ENCODE measurements at regions not wholly inside any gene's neighbourhood (a gene's known extent, or its start where the extent isn't known, plus 50 kb on each side); places are given as distances from the start of the nearest gene placed in this dataset.
"Not testable (repeated sequence)": the region's sequence is repeated elsewhere in the genome, so short reads cannot be mapped to it uniquely, and the experiment has no call there.

DNA sequence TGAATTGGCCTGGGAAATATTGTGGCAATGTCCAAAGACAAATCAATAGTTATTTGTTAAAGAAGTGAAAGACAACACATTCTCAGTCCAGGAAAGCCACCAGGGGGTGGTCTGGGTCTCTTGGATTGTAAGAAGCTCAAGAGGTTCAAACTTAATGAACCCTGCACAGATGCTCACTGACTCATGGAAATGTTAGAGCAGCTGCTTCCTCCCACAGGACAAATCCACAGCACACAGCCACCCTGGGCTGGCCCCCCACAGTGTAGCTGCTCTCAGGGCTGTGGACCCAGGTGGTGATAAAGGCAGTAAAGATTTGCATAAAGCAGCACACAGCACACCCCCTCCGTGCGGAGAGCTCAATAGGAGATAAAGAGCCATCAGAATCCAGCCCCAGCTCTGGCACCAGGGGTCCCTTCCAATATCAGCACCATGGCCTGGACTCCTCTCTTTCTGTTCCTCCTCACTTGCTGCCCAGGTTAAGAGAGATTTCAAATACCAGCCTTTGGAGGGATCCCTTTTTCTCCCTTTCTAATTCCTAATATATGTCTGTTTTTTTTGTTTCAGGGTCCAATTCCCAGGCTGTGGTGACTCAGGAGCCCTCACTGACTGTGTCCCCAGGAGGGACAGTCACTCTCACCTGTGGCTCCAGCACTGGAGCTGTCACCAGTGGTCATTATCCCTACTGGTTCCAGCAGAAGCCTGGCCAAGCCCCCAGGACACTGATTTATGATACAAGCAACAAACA lies 124.8 kb downstream of the VPREB1 start:
- intact Hi-C loops (cut with DNase I); DNase-seq (ENCODE audit: low spot score): not testable (repeated sequence)

DNA sequence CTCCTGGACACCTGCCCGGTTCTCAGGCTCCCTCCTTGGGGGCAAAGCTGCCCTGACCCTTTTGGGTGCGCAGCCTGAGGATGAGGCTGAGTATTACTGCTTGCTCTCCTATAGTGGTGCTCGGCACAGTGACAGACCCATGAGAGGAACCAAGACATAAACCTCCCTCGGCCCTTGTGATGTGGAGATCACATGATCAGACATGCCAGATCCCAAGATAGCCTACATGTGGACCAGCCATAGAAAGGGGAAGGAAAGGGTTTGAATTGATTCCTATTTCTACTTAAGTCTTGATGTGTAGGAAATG lies 125.3 kb downstream of the VPREB1 start:
- intact Hi-C loops (cut with DNase I) = no loop called here
- DNase-seq (ENCODE audit: low spot score) = no peak

DNA sequence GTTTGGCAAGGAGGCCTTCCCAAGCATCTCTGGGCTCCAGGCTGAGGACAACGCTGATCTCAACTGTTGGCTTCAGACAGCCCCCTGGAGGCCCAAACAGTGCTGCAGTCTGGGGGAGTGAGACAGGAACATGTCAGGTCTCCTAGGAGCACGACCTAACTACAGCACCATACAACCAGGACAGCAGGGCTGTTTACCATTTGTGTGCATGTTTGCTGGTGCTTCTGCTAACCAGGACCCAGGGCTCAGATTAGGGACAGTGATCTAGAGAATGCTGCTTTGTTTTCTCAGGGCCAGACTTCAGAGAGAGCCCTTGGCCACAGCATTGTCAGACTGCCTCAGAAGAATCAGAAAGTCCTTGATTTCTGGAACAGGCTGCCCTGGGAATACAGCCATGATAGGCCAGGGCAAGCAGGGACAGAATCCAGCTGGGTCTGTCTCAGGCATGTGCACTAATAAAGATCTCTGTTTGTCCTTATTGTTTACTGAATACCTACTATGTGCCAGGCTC lies 126.5 kb downstream of the VPREB1 start:
- DNase-seq (ENCODE audit: low spot score) = no peak
- intact Hi-C loops (cut with DNase I) = no loop called here

DNA sequence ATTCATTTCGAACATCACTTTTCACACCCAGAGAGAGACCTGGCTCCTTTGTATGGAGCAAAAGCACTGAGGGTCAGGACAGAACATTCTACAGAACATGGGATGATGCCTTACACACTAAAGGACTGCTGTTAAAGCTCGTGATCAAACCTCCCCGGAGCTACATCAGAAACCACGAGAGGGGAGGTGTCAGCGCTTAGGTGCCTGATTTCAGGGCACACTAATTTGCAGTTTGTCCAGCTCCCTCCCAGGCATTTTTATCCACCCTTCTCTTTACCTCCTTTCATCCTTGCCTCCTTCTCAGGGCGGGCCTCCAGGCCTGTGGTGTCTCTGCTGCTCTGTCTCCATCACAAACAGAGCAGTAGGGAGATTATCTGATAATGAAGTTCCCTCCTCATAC lies 127.5 kb downstream of the VPREB1 start:
- intact Hi-C loops (cut with DNase I) = no loop called here
- no peak for DNase-seq (ENCODE audit: low spot score)

DNA sequence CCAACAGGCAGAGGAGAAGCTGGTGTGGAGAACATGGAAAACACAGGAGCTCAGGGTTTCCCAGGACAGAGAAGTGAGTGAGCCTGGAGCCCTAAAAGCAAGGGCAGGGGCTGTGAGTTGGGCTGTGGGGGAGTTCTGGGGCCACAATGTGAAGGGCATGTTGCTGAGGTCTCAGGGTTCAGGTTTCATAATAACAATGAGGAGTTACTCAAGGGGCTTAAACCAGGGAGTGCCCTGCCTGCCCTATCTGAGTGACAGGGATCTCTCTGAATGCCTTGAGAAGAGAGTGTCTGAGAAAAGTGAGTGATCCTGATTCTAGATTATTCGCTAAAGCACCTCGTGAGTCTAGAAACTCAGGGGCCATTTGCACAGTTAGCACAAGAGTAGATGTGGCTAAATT lies 129.6 kb downstream of the VPREB1 start:
- DNase-seq (ENCODE audit: low spot score) = no peak
- intact Hi-C loops (cut with DNase I) = no loop called here

DNA sequence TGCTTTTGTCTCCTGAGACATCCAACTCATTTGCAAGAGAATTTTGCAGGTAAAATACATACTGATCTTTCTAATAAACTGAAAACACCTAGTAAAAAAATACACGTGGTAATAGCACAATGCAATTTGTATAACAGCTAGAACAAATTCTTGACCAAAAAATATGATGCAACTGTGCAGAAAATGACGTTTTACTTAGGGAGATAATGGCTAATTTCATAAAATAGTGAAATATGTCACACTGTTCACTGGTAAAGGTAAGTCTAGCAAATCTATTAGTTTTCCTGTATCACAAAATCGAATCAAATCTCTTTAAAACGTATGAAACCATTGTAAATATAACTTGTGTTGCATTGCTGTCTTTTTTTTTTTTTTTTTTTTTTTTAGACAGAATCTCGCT lies 130.0 kb downstream of the VPREB1 start:
- intact Hi-C loops (cut with DNase I) = no loop called here
- DNase-seq (ENCODE audit: low spot score) = no peak

DNA sequence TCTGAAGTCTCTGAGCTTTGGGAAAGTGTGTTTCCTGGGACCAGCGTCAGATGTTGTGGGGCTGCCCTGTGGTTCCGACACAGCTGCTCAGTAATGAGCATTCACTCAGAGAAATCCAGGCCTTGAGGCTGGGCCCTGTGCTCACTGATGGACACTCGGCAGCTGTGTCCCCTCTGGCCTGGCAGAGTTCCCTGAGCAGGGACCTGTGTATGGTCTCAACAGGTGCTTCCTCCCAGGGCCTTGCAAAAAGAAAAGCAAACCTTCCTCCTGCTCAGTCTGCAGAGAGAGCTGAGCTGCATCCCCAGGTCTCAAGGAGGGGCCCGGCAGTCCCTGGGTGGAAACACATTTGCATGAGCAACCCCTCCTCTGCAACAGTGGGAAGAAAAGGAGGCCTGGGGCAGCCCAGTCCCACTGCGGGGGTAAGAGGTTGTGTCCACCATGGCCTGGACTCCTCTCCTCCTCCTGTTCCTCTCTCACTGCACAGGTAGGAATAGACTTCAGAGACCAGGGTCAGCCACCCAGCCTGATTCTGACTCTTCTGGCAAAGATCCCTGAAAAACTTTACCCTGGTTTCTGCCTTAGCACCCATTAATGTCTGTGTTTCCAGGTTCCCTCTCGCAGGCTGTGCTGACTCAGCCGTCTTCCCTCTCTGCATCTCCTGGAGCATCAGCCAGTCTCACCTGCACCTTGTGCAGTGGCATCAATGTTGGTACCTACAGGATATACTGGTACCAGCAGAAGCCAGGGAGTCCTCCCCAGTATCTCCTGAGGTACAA lies 131.2 kb downstream of the VPREB1 start:
- intact Hi-C loops (cut with DNase I) = no loop called here

DNA sequence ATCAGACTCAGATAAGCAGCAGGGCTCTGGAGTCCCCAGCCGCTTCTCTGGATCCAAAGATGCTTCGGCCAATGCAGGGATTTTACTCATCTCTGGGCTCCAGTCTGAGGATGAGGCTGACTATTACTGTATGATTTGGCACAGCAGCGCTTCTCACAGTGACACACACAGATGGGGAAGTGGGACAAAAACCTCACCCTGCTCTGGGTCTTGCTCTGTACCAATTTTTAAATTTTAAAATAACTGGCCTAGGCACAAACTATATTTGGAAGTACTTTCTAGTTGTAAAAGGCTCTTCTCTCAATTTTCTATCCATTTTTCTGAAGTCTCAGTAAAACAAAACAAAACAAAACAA lies 131.7 kb downstream of the VPREB1 start:
- intact Hi-C loops (cut with DNase I) = no loop called here
- DNase-seq (ENCODE audit: low spot score) = no peak

More for the DNA sequence above, 131.2 kb downstream of the VPREB1 start:
- no peak for DNase-seq (ENCODE audit: low spot score)

DNA sequence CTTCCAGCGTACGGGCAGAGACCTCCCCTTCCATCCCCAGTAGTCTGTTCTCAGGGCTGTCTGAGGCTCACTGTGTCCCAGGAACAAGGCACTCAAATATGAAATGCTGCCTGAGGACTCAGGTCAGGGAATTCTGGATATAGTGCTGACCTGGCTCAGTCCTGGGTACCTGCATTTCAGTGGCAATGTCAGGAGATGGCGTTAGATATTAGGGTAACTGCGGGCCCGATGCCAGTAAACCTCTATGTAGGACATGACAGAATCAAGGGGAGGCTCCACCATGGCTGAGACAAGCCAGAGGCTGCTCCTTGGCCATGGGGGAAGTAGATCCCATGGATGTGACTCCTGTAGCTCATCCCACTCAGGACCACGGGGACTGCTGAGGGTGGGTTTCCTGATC lies 131.7 kb downstream of the ZNF280B start:
- DNase-seq (ENCODE audit: low spot score); intact Hi-C loops (cut with DNase I): not testable (repeated sequence)

DNA sequence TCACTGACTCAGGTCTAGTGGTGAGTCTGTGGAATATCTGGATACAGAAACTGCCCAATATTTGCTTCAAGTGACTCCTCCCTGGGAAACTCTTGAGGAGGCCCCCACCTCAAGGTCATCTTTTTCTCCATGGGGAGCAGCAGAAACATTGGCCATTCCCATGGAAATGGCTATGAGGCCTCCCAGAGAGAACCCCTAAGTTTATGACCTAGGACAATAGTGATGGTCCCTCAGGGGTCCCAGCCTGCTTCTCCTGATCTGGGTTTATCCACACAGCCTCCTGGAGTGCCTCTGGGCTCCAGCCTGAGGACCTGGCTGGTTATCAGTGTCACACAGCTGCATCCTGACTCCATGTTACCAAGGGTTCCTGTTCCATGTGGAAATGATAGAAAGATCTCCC lies 131.2 kb downstream of the ZNF280B start:
- no peak for DNase-seq (ENCODE audit: low spot score)
- intact Hi-C loops (cut with DNase I) = no loop called here

DNA sequence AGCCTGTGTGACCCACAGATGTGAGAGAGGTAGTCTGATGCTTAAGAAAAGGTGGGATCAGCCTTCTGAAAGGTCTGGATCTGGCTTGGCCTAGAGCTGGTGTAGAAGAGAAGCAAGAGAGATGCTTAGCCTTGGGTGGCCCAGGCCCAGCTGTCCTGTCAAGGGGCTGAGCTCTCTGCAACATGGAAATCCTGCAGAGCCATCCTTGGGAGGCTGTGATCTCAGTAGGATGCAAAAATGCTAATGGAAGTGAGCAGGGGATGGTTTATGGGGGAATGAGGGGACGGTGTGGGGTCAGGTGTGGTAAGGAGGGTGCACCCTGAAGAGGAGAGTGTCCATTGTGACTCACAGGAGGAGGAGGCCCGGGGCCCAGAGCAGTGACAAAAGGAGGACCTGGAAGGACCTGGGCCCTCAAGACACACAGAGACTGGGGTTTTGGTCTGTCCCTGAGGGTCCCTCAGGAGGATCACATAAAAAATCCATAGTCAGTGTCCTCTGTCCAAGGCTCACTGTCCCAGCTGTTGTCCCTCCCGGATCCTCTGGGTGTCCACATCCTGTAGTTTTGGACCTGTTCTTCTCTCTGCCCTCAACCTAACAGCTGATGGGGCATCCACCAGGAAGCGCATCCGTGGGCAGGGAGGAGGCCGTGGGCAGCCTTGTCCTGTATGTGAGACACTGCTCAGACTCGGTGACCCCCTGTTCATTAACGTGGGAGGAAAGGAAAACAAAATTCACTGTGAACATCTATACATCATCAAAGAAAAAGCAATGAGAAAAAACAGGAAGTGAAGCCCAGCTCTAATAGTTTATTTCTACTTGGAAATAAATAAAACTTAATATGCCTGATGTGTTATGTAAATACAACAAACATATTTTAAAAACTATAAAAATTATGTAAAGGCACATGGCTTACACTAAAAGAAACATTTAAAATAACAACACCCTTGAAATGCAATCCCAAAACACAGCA lies 129.8 kb downstream of the ZNF280B start:
- no peak for DNase-seq (ENCODE audit: low spot score)
- intact Hi-C loops (cut with DNase I) = no loop called here

DNA sequence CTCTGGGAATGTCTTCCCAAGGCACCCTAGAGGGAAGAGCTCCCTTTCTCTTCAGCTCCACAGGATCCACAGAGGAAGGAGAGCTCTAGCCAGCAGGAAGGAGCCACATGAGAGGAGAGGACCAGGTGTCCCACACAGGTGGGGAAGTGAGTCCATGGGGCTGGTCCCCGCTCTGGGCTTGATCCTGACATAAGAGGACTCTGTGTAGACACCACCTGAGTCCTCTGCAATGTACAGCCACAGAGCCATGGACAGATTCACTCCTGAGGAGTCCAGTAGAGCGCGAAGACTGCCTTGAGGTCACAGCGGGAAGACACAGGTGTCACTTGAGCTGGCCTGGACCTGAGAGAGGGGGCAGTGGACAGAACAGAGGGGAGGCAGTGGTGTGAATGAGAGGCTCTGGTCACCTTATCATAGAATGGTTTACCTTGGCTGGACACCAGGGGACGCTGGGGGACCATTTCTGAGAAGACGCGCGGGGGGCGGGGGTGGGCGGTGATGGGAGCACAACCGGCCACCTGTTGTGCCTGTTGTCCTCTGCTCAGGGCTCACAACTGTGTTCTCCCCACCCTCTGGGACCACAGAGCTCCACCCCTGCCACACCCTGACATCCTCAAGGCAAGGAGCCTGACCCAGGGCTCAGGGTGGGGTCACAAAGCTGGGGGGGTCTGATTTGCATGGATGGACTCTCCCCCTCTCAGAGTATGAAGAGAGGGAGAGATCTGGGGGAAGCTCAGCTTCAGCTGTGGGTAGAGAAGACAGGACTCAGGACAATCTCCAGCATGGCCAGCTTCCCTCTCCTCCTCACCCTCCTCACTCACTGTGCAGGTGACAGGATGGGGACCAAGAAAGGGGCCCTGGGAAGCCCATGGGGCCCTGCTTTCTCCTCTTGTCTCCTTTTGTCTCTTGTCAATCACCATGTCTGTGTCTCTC lies 128.2 kb downstream of the ZNF280B start:
- intact Hi-C loops (cut with DNase I) = no loop called here
- no peak for DNase-seq (ENCODE audit: low spot score)

DNA sequence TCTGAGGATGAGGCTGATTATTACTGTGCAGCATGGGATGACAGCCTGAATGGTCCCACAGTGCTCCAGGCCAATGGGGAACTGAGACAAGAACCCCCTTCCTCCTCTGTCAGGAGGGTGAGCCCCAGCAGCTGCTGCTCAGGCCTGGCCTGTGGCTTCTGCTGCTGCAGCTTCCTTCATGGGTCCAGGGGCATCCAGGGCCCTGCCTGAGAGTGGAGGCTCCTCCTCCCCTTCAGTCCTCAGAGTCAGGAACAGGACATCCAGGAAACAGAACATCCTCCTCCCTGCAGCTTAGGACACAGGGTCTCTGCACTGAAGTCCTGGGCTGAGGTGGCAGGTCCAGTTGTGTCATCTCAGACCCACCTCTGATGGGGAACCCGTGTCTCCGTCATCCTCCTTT lies 127.2 kb downstream of the ZNF280B start:
- intact Hi-C loops (cut with DNase I); DNase-seq (ENCODE audit: low spot score): not testable (repeated sequence)

DNA sequence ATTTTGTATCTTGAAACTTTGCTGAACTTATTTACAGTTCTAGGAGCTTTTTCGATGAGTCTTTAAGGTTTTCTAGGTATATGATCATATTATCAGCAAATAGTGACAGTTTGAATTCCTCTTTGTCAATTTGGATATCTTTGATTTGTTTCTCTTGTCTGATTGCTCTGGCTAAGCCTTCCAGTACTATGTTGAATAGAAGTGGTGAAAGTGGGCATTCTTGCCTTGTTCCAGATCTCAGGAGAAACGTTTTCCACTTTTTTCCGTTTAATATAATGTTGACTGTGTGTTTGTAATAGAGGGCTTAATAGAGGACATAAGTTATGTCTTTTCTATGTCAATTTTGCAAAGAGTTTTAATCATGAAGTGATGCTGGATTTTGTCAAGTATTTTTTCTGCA lies 124.3 kb downstream of the ZNF280B start:
- intact Hi-C loops (cut with DNase I) = no loop called here
- DNase-seq (ENCODE audit: low spot score) = no peak

DNA sequence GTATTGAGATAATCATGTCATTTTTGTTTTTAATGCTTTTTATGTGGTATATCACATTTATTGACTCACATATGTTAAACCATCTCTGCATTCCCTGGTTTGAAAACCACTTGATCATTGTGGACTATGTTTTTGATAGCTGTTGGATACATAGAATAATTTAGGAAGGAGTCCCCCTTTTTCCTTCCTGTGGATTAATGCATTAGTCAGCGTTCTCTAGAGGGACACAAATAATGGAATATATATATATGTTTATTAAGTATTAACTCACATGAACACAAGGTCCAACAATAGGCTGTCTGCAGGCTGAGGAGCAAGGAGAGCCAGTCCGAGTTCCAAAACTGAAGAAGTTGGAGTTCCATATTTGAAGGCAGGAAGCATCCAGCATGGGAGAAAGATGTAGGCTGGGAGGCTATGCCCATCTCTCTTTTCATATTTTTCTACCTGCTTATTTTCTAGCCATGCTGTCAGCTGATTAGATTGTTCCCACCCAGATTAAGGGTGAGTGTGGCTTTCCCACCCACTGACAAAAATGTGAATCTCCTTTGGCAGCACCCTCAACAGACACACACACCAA lies 123.8 kb downstream of the ZNF280B start:
- intact Hi-C loops (cut with DNase I) = no loop called here
- DNase-seq (ENCODE audit: low spot score) = no peak

DNA sequence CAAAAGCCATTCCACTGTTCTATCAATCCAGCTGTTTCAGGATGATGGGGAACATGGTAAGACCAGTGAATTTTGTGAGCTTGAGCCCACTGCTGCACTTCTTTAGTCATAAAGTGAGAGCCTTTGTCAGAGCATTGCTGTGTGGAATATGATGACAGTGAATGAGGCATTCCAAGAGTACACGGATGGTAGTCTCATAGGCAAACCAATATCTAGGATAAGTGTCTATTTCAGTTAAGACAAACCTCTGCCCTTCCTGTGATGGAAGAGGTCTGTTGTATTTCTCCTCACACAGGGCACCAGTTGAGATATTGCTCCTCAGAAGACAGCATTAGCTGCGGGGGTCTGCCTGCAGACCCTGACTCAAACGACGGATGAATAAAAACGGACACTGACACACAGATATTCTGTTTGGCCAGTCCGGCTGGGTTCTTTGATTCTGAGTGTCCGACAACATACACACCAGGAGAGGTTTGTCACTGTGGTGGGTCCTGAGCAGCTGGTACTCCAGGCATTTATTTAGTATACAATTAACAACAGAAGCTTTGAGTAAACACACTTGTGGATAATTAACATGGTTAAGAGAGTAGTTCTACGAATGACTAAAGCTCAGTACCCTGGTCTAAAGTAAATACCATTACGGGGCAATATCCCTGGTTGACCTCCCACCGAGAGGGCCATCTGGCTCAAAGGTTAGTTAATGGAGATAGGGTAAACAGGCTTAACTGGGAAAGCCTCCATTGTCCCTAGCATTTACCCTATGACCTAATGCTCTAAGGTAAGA lies 121.7 kb downstream of the ZNF280B start:
- DNase-seq (ENCODE audit: low spot score) = no peak
- intact Hi-C loops (cut with DNase I) = no loop called here

DNA sequence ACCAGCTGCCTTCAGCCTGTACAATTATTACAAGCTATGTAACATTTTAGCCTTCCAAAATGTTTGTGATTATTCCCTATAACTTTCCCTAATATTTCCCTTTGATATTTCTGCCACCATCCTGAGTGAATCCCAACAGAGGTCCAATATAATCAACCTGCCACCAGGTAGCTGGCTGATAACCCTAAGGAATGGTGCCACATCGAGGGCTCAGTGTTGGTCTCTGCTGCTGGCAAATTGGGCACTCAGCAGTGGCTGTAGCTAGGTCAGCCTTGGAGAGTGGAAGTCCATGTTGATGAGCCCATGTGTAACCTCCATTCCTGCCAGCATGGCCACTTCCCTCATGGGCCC lies 121.2 kb downstream of the ZNF280B start:
- DNase-seq (ENCODE audit: low spot score) = no peak
- intact Hi-C loops (cut with DNase I) = no loop called here

DNA sequence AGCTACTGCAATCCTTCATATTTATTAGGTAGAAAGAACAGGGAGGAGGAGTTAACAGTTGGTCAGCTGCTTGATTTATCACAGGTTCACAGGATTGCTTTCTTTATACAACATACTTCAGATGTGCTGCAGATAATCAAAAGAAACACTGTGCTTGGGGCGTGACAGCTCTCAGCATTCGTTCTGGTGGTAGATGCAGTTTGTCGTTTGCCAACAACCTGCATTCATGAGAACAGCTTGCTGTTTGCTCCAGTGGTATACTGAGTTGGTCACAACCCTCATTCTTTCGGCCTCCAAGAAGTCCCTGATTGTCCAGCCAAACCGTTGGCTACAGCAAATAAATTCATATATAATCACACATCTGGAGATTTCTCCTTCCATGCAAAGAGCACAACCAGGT lies 120.5 kb downstream of the ZNF280B start:
- DNase-seq (ENCODE audit: low spot score) = no peak
- intact Hi-C loops (cut with DNase I) = no loop called here
